WTC11 (cell line): ENCODE measurements at regions not wholly inside any gene's neighbourhood (a gene's known extent, or its start where the extent isn't known, plus 50 kb on each side); places are given as distances from the start of the nearest gene placed in this dataset.

Source experiments
- ATAC-seq: fragments of 200-7000 bp; cut with Tn5 transposase; 2 replicates; pipeline ENCODE4 v1.10.0; 2021; ENCODE audit warnings: mild to moderate bottlenecking, moderate library complexity
- CTCF ChIA-PET: fragments of 300-600 bp; sonication (Branson Sonifier 250); formaldehyde crosslinking; loops from one replicate; lab custom pipeline; 2021; ENCODE audit warnings: antibody characterized with exemption; lab: Charles Lee
- POLR2A ChIA-PET: fragments of 350-600 bp; sonication (Branson Sonifier 250); formaldehyde crosslinking; loops from one replicate; lab custom pipeline; 2021; ENCODE audit warnings: antibody characterized with exemption; lab: Charles Lee
- DNase-seq: peaks from one replicate; pipeline ENCODE4 v3.0.0; 2021; ENCODE audit warnings: low spot score
- H3K27ac Mint-ChIP-seq: 2 replicates; pipeline ENCODE4 v1.8.0; 2021; ENCODE audit warnings: mixed read lengths
- H3K27me3 Mint-ChIP-seq: 2 replicates; pipeline ENCODE4 v1.8.0; 2021; ENCODE audit warnings: low read depth, mild to moderate bottlenecking, moderate library complexity, mixed read lengths
- H3K36me3 Mint-ChIP-seq: 2 replicates; pipeline ENCODE4 v1.8.0; 2021; ENCODE audit warnings: mixed read lengths
- H3K4me1 Mint-ChIP-seq: 2 replicates; pipeline ENCODE4 v1.8.0; 2022; ENCODE audit warnings: mixed read lengths
- H3K4me3 Mint-ChIP-seq: 2 replicates; pipeline ENCODE4 v1.8.0; 2021; ENCODE audit warnings: mild to moderate bottlenecking, moderate library complexity, mixed read lengths
- H3K9me3 Mint-ChIP-seq: 2 replicates; pipeline ENCODE4 v1.8.0; 2021; ENCODE audit warnings: mixed read lengths
- AFF4 ChIP-seq: sonication (generic); formaldehyde crosslinking; IDR thresholded peaks from 2 replicates; pipeline ENCODE4 v1.8.1; 2023; ENCODE audit warnings: mild to moderate bottlenecking, missing genetic modification reagents, borderline replicate concordance
- CBFB ChIP-seq: sonication (generic); formaldehyde crosslinking; IDR thresholded peaks from 2 replicates; pipeline ENCODE4 v1.8.1; 2022; ENCODE audit warnings: mild to moderate bottlenecking, low read depth, missing genetic modification reagents
- CTCF ChIP-seq: fragments of 200-600 bp; IDR thresholded peaks from 2 replicates; pipeline ENCODE4 v1.8.0; 2022; ENCODE audit warnings: antibody characterized with exemption
- E2F1 ChIP-seq: sonication (generic); formaldehyde crosslinking; IDR thresholded peaks from 2 replicates; pipeline ENCODE4 v1.8.0; 2022; ENCODE audit warnings: mild to moderate bottlenecking, missing genetic modification reagents
- FOXP4 ChIP-seq: sonication (generic); formaldehyde crosslinking; IDR thresholded peaks from 2 replicates; pipeline ENCODE4 v1.8.0; 2022; ENCODE audit warnings: mild to moderate bottlenecking, missing genetic modification reagents
- GABPB1 ChIP-seq: sonication (generic); formaldehyde crosslinking; IDR thresholded peaks from 2 replicates; pipeline ENCODE4 v1.8.1; 2023; ENCODE audit warnings: mild to moderate bottlenecking, missing genetic modification reagents
- GRHL2 ChIP-seq: fragments of 250-450 bp; sonication (Bioruptor Pico); IDR thresholded peaks from 2 replicates; pipeline ENCODE4 v1.8.0; 2022; ENCODE audit warnings: mild to moderate bottlenecking, moderate library complexity; ENCODE audit not compliant: insufficient replicate concordance, severe bottlenecking
- IRF2 ChIP-seq: sonication (generic); formaldehyde crosslinking; IDR thresholded peaks from 2 replicates; pipeline ENCODE4 v1.8.0; 2022; ENCODE audit warnings: low read depth, missing genetic modification reagents, borderline replicate concordance
- SP1 ChIP-seq: sonication (generic); formaldehyde crosslinking; conservative IDR thresholded peaks from 2 replicates; pipeline ENCODE4 v1.8.1; 2022; ENCODE audit warnings: missing genetic modification reagents
- STAT6 ChIP-seq: sonication (generic); formaldehyde crosslinking; conservative IDR thresholded peaks from 2 replicates; pipeline ENCODE4 v1.8.1; 2023; ENCODE audit warnings: mild to moderate bottlenecking, low read depth, missing genetic modification reagents, moderate library complexity
- TP53 ChIP-seq: sonication (generic); formaldehyde crosslinking; IDR thresholded peaks from 2 replicates; pipeline ENCODE4 v1.8.1; 2023; ENCODE audit warnings: mild to moderate bottlenecking, missing genetic modification reagents
- USF1 ChIP-seq: sonication (generic); formaldehyde crosslinking; IDR thresholded peaks from 2 replicates; pipeline ENCODE4 v1.8.0; 2022; ENCODE audit warnings: mild to moderate bottlenecking, missing genetic modification reagents
- USF2 ChIP-seq: sonication (generic); formaldehyde crosslinking; IDR thresholded peaks from 2 replicates; pipeline ENCODE4 v1.8.1; 2023; ENCODE audit warnings: mild to moderate bottlenecking, missing genetic modification reagents, moderate library complexity
- ZNF232 ChIP-seq: sonication (generic); formaldehyde crosslinking; IDR thresholded peaks from 2 replicates; pipeline ENCODE4 v1.8.0; 2022; ENCODE audit warnings: mild to moderate bottlenecking, missing genetic modification reagents
- ZNF263 ChIP-seq: sonication (generic); formaldehyde crosslinking; IDR thresholded peaks from 2 replicates; pipeline ENCODE4 v1.8.1; 2022; ENCODE audit warnings: low read depth, mild to moderate bottlenecking, moderate library complexity, missing genetic modification reagents
- ZNF396 ChIP-seq: fragments of 250-450 bp; sonication (Bioruptor Pico); IDR thresholded peaks from 2 replicates; pipeline ENCODE4 v1.8.0; 2021; ENCODE audit warnings: mild to moderate bottlenecking, moderate library complexity, borderline replicate concordance
- ZNF423 ChIP-seq: fragments of 250-450 bp; sonication (Bioruptor Pico); IDR thresholded peaks from 2 replicates; pipeline ENCODE4 v2.1.2; 2022; ENCODE audit warnings: mild to moderate bottlenecking, moderate library complexity
- ZNF512 ChIP-seq: sonication (generic); formaldehyde crosslinking; IDR thresholded peaks from 2 replicates; pipeline ENCODE4 v1.8.1; 2022; ENCODE audit warnings: missing genetic modification reagents, borderline replicate concordance
- ZSCAN18 ChIP-seq: fragments of 250-450 bp; sonication (Bioruptor Pico); IDR thresholded peaks from 2 replicates; pipeline ENCODE4 v2.1.2; 2022; ENCODE audit warnings: mild to moderate bottlenecking, moderate library complexity

GRCh38 chr3:193978486-193978885, 157.5 kb upstream of the HES1 start:
- TF ChIP-seq ZNF232 (CRISPR knock-in tag): no peak
- TF ChIP-seq USF2 (CRISPR knock-in tag): no peak
- no peak for TF ChIP-seq GRHL2 (CRISPR knock-in tag)
- no peak for TF ChIP-seq USF1 (CRISPR knock-in tag)
- TF ChIP-seq STAT6: no peak
- no peak for TF ChIP-seq TP53 (CRISPR knock-in tag)
- TF ChIP-seq ZNF512 (CRISPR knock-in tag): no peak
- no peak for TF ChIP-seq ZNF396
- no peak for TF ChIP-seq SP1 (CRISPR knock-in tag)
- TF ChIP-seq FOXP4 (CRISPR knock-in tag): no peak
- TF ChIP-seq ZNF263 (CRISPR knock-in tag): no peak
- no peak for TF ChIP-seq IRF2 (CRISPR knock-in tag)
- DNase-seq: no peak
- Mint-ChIP-seq H3K27me3 (peaks cover 38% of the 10 kb centered on the region), H3K9me3 (no peaks in the 10 kb centered on the region), H3K4me3 (no peak overlapping the region), H3K27ac (no peak overlapping the region), H3K4me1 (peaks cover 34% of the 10 kb centered on the region), H3K36me3 (no peaks in the 10 kb centered on the region)
- ChIA-PET POLR2A (no interaction called here), CTCF (no interaction called here)
- ATAC-seq: no peak

- no peak for TF ChIP-seq ZSCAN18 (CRISPR knock-in tag)
- no peak for TF ChIP-seq ZNF423
- TF ChIP-seq E2F1: no peak
- no peak for TF ChIP-seq AFF4
- no peak for TF ChIP-seq CBFB
- no peak for TF ChIP-seq CTCF
- TF ChIP-seq GABPB1 (CRISPR knock-in tag): no peak
- TF ChIP-seq, all 79 proteins: peak for 0
- Mint-ChIP-seq H3K27me3 (peaks cover 36% of the 10 kb centered on the region), H3K27ac (no peak overlapping the region), H3K36me3 (no peaks in the 10 kb centered on the region), H3K4me3 (no peak overlapping the region), H3K4me1 (peaks cover 16% of the 10 kb centered on the region), H3K9me3 (no peaks in the 10 kb centered on the region)
- POLR2A ChIA-PET: no interaction called here
- DNase-seq: no peak
- ATAC-seq: no peak
- CTCF ChIA-PET: interaction anchor here (0.6 kb wide), 1 partner anchor 9 kb away, joined by 3 read pairs; no protein-coding TSS in a partner anchor
These were observed 155.6 kb upstream of the HES1 start for GRCh38 chr3:193980326-193980725.
